B cell (primary cell): ENCODE measurements at regions not wholly inside any gene's neighbourhood (a gene's known extent, or its start where the extent isn't known, plus 50 kb on each side); places are given as distances from the start of the nearest gene placed in this dataset.

Source experiments
- ATAC-seq: fragments of 200-7000 bp; cut with Tn5 transposase; one replicate; pipeline ENCODE4 v1.10.0; 2021; ENCODE audit warnings: low read depth, mild to moderate bottlenecking, moderate number of reproducible peaks, moderate library complexity
- CTCF ChIA-PET: fragments of 350-600 bp; sonication (Branson Sonifier 250); formaldehyde crosslinking; loops from one replicate; lab custom pipeline; 2021; ENCODE audit warnings: antibody characterized with exemption, inconsistent platforms; lab: Charles Lee
- POLR2A ChIA-PET: fragments of 350-600 bp; sonication (Branson Sonifier 250); formaldehyde crosslinking; loops from one replicate; lab custom pipeline; 2021; ENCODE audit warnings: antibody characterized with exemption; lab: Charles Lee
- DNase-seq: peaks from one replicate; pipeline ENCODE4 v3.0.0; 2013
- H2AFZ ChIP-seq: 2 replicates; pipeline ENCODE4 v1.6.1; 2012; ENCODE audit warnings: mild to moderate bottlenecking, low read depth, low read length; ENCODE audit not compliant: insufficient read depth, poor library complexity, severe bottlenecking
- H3K27ac ChIP-seq, 2 donors: 1 replicate in 1 of 2; 2 replicates in 1 of 2; pipeline ENCODE4 v1.5.1; 2012 to 2013; ENCODE audit warnings: low read length in 2 of 2, mild to moderate bottlenecking in 2 of 2, moderate library complexity in 1 of 2
- H3K27me3 ChIP-seq, 4 experiments: fragments of 200-600 bp in 1 of 4; sonication (generic) in 1 of 4; replicated peaks in 1 of 4; 1 replicate in 2 of 4; 2 replicates in 2 of 4; pipeline versions ENCODE4 v1.6.1 to v1.7.0; 2013 to 2016; ENCODE audit warnings: low read length in 3 of 4, mild to moderate bottlenecking in 2 of 4, mixed read lengths in 1 of 4, moderate library complexity in 1 of 4; ENCODE audit not compliant: insufficient read depth in 4 of 4, control insufficient read depth in 3 of 4; ENCODE audit errors: control extremely low read depth in 1 of 4
- H3K36me3 ChIP-seq, 2 experiments: replicated peaks in 1 of 2; 1 replicate in 1 of 2; 2 replicates in 1 of 2; pipeline versions ENCODE4 v1.6.1 to v1.7.1; 2013; ENCODE audit warnings: low read length in 1 of 2; ENCODE audit not compliant: insufficient read depth in 2 of 2, control insufficient read depth in 1 of 2; ENCODE audit errors: control extremely low read depth in 1 of 2, extremely low read depth in 1 of 2
- H3K4me1 ChIP-seq, 2 donors: fragments of 200-600 bp in 1 of 2; sonication (generic) in 1 of 2; 1 replicate in 1 of 2; 2 replicates in 1 of 2; pipeline versions ENCODE4 v1.5.1 to v1.6.1; 2013 to 2017; ENCODE audit warnings: low read length in 2 of 2; ENCODE audit not compliant: control insufficient read depth in 2 of 2, insufficient read depth in 2 of 2
- H3K4me2 ChIP-seq: replicated peaks from 2 replicates; pipeline ENCODE3; 2012; ENCODE audit warnings: mild to moderate bottlenecking, low read depth, low read length; ENCODE audit not compliant: poor library complexity, severe bottlenecking
- H3K4me3 ChIP-seq, 5 experiments: fragments of 200-600 bp in 1 of 5; sonication (generic) in 1 of 5; 1 replicate in 3 of 5; 2 replicates in 2 of 5; pipeline versions ENCODE4 v1.5.1 to v1.7.0; 2011 to 2016; ENCODE audit warnings: low read length in 4 of 5, mild to moderate bottlenecking in 4 of 5, low read depth in 2 of 5, control low read depth in 1 of 5, moderate library complexity in 1 of 5; ENCODE audit not compliant: insufficient read depth in 1 of 5; ENCODE audit errors: control extremely low read depth in 1 of 5, extremely low read depth in 1 of 5
- H3K79me2 ChIP-seq: fragments of 200-600 bp; sonication (generic); one replicate; pipeline ENCODE4 v1.6.0; 2016; ENCODE audit warnings: low read length; ENCODE audit not compliant: control insufficient read depth, insufficient read depth
- H3K9ac ChIP-seq: fragments of 200-600 bp; sonication (generic); 2 replicates; pipeline ENCODE4 v1.6.1; 2017; ENCODE audit warnings: mild to moderate bottlenecking, low read length, moderate library complexity
- H3K9me3 ChIP-seq, 3 donors: one replicate each; pipeline versions ENCODE4 v1.6.1 to v1.7.1; 2013; ENCODE audit warnings: low read length in 2 of 3; ENCODE audit not compliant: control insufficient read depth in 2 of 3, insufficient read depth in 1 of 3; ENCODE audit errors: control extremely low read depth in 1 of 3
- H4K20me1 ChIP-seq: 2 replicates; pipeline ENCODE4 v1.6.0; 2012; ENCODE audit warnings: mild to moderate bottlenecking, low read length; ENCODE audit not compliant: insufficient read depth, control insufficient read depth, poor library complexity, severe bottlenecking
- H3K27ac Mint-ChIP-seq: one replicate; pipeline ENCODE4 v1.8.0; 2021; ENCODE audit warnings: mixed read lengths
- H3K27me3 Mint-ChIP-seq: one replicate; pipeline ENCODE4 v1.8.0; 2021; ENCODE audit warnings: mixed read lengths
- H3K4me1 Mint-ChIP-seq: one replicate; pipeline ENCODE4 v1.8.0; 2021; ENCODE audit warnings: mixed read lengths
- H3K4me3 Mint-ChIP-seq: one replicate; pipeline ENCODE4 v1.8.0; 2021; ENCODE audit warnings: mixed read lengths
- H3K9me3 Mint-ChIP-seq: one replicate; pipeline ENCODE4 v1.8.0; 2022; ENCODE audit warnings: mixed read lengths; ENCODE audit not compliant: insufficient read depth
- CTCF ChIP-seq: fragments of 200-600 bp; IDR thresholded peaks from one replicate; pipeline ENCODE4 v1.8.0; 2022; ENCODE audit warnings: antibody characterized with exemption, mild to moderate bottlenecking
- EZH2 ChIP-seq: IDR thresholded peaks from 2 replicates; pipeline ENCODE4 v1.6.1; 2012; ENCODE audit warnings: borderline replicate concordance, low read depth, mild to moderate bottlenecking, moderate library complexity, low read length; ENCODE audit not compliant: insufficient read depth, poor library complexity, severe bottlenecking
- WGBS: methylation state at CpG from one replicate; pipeline ENCODE4 v1.1.5; 2013; ENCODE audit warnings: missing lambda C conversion rate; ENCODE audit not compliant: insufficient coverage; 5-methylcytosine and 5-hydroxymethylcytosine counted together
- intact Hi-C: fragments of 100-400 bp; cut with micrococcal nuclease; formaldehyde crosslinking; loops from one replicate; pipeline ENCODE4 v1.10.0; 2022

DNA sequence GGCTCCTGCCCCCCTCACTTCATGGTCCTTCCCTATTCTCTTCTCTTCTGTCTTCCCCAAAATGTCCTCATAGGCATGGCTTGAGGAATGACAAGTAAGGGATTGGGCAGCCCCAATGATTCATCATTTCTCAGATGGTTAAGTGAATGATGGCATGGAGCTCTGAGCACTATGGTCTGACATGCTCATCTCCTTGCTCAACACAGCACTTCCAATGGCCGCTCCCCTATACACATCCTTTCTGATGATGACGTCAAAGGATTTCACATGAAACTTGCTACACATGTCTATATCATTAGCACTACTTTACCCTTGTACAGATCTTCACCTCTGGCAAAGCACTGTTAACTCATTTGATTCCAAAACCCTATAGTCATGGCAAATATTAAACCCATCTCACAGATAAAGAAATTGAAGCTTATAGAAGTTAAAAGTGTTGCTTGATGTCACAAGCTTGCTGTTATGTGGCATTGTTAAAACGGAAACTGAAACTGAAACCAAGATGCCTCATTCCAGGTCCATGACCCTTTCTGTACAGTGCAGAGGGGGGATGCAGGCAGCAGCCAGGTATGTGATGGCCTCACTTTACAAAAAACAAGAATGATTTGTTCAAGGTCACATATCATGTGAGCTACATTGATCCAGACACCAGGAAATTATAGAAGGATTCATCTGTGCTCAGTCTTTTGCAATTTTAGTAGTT, 90.0 kb upstream of the PLXNA4 start:
- TF ChIP-seq CTCF (no peak), EZH2 (no peak)
- ATAC-seq (no peak), DNase-seq (no peak)
- no peaks in the 10 kb centered on the region for H4K20me1 ChIP-seq
- CTCF ChIA-PET: interaction anchor here (1.2 kb wide), 1 partner anchor 9 kb away, joined by 3 read pairs; no protein-coding TSS in a partner anchor
- H3K9me3 Mint-ChIP-seq: no peaks in the 10 kb centered on the region
- H3K36me3 ChIP-seq: no peaks in the 10 kb centered on the region
- H3K4me3 Mint-ChIP-seq: no peak overlapping the region
- H3K4me1 Mint-ChIP-seq: no peaks in the 10 kb centered on the region
- no peak overlapping the region for H2AFZ ChIP-seq
- no peaks in the 10 kb centered on the region for H3K9me3 ChIP-seq
- H3K27ac Mint-ChIP-seq: no peak overlapping the region
- WGBS: 71% methylated on average over 3 of the region's 3 CpGs
- no peaks in the 10 kb centered on the region for H3K27me3 Mint-ChIP-seq
- H3K4me3 ChIP-seq: no peak overlapping the region
- H3K4me1 ChIP-seq: no peaks in the 10 kb centered on the region
- no peak overlapping the region for H3K27ac ChIP-seq
- POLR2A ChIA-PET: no interaction called here
- H3K4me2 ChIP-seq: no peak overlapping the region
- H3K9ac ChIP-seq: no peak overlapping the region
- intact Hi-C loops: no loop called here
- H3K79me2 ChIP-seq: no peaks in the 10 kb centered on the region
- no peaks in the 10 kb centered on the region for H3K27me3 ChIP-seq
